ENCODE measurements at regions not wholly inside any gene's neighbourhood (a gene's known extent, or its start where the extent isn't known, plus 50 kb on each side); places are given as distances from the start of the nearest gene placed in this dataset.

DNA sequence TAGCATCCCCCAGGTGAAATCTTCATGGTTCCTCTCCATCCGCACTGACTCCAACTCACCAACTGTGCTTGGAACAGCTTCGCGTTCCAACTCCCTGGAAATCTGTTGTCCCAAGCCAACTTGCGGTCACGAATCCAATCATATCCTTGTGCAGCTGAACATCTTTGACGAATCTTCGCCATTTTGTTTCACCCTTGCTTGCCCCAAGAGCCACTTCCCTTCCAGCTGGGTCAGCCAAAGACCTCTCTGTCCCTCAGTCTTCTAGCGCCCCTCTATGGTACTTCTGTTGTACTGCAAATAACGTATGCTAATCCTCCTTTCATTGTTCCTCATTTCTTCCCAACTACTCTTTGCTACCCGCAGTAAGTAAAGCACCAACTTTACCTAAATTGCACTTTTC, 61.0 kb upstream of the TARS1 start:
- no peak for TF ChIP-seq EZH2 (IDR thresholded peaks at IDR 0.05; ENCODE audit: insufficient read depth, low read length)
- TF ChIP-seq, protein P1, sequence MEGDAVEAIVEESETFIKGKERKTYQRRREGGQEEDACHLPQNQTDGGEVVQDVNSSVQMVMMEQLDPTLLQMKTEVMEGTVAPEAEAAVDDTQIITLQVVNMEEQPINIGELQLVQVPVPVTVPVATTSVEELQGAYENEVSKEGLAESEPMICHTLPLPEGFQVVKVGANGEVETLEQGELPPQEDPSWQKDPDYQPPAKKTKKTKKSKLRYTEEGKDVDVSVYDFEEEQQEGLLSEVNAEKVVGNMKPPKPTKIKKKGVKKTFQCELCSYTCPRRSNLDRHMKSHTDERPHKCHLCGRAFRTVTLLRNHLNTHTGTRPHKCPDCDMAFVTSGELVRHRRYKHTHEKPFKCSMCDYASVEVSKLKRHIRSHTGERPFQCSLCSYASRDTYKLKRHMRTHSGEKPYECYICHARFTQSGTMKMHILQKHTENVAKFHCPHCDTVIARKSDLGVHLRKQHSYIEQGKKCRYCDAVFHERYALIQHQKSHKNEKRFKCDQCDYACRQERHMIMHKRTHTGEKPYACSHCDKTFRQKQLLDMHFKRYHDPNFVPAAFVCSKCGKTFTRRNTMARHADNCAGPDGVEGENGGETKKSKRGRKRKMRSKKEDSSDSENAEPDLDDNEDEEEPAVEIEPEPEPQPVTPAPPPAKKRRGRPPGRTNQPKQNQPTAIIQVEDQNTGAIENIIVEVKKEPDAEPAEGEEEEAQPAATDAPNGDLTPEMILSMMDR (IDR thresholded peaks at IDR 0.05; ENCODE audit: insufficient read depth, low read depth, low read length) = peak; percentile 43
- H3K27ac ChIP-seq (ENCODE audit: low read depth, low read length) = no peak overlapping the region
- no peaks in the 10 kb centered on the region for H3K79me2 ChIP-seq (ENCODE audit: insufficient read depth, low read length)
- Mint-ChIP-seq H3K27ac (ENCODE audit: unreplicated experiment) (no peak overlapping the region), H3K36me3 (ENCODE audit: low read depth, unreplicated experiment) (no peaks in the 10 kb centered on the region), H3K27me3 (ENCODE audit: low read depth, unreplicated experiment) (no peaks in the 10 kb centered on the region), H3K4me1 (ENCODE audit: low read depth, unreplicated experiment) (no peaks in the 10 kb centered on the region), H3K4me3 (ENCODE audit: unreplicated experiment) (no peak overlapping the region), H3K9me3 (ENCODE audit: unreplicated experiment) (peaks cover 11% of the 10 kb centered on the region)
- no peak overlapping the region for H3K9ac ChIP-seq (ENCODE audit: low read length)
- H3K9me3 ChIP-seq (ENCODE audit: insufficient read depth, low read depth, low read length) = no peaks in the 10 kb centered on the region
- no peaks in the 10 kb centered on the region for H4K20me1 ChIP-seq (ENCODE audit: insufficient read depth, low read length)
- no peaks in the 10 kb centered on the region for H3K36me3 ChIP-seq (ENCODE audit: insufficient read depth, low read length)
- DNase-seq (ENCODE audit: low read depth) = no peak
- no peak overlapping the region for H2AFZ ChIP-seq (ENCODE audit: low read depth, low read length)
- no peaks in the 10 kb centered on the region for H3K4me1 ChIP-seq (ENCODE audit: insufficient read depth, low read length)
- H3K27me3 ChIP-seq (ENCODE audit: insufficient read depth, low read length) = no peaks in the 10 kb centered on the region
- no peak overlapping the region for H3K4me2 ChIP-seq (ENCODE audit: low read length)
- H3K4me3 ChIP-seq (ENCODE audit: insufficient read depth, low read depth, low read length) = no peak overlapping the region
- FAIRE-seq = no peak

DNA sequence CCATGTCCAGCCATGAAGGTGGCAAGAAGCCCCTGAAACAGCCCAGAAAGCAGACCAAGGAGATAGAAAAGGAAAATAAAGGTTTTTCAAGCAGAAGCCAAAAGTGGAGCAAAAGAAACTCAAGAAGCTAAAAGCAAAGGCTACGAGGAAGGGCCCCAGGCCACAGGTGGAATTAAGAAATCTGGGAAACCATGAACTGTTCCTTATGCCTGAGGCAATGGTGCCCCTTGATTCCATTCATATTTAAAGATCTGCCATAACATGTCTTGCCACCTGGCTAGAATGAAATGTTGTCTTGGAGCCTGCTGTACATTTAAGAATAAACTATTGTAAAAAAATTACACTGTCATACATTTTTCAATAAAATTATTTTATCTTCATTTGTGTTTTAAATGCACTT, 59.5 kb upstream of the TARS1 start:
- Mint-ChIP-seq H3K9me3 (ENCODE audit: unreplicated experiment) (peaks cover 22% of the 10 kb centered on the region), H3K4me1 (ENCODE audit: low read depth, unreplicated experiment) (no peaks in the 10 kb centered on the region), H3K4me3 (ENCODE audit: unreplicated experiment) (no peak overlapping the region), H3K36me3 (ENCODE audit: low read depth, unreplicated experiment) (no peaks in the 10 kb centered on the region), H3K27ac (ENCODE audit: unreplicated experiment) (no peak overlapping the region), H3K27me3 (ENCODE audit: low read depth, unreplicated experiment) (no peaks in the 10 kb centered on the region)
- no peak for TF ChIP-seq EZH2 (IDR thresholded peaks at IDR 0.05; ENCODE audit: insufficient read depth, low read length)
- TF ChIP-seq, protein P1 (IDR thresholded peaks at IDR 0.05; ENCODE audit: insufficient read depth, low read depth, low read length) = no peak
- H3K4me1 ChIP-seq (ENCODE audit: insufficient read depth, low read length) = no peaks in the 10 kb centered on the region
- H3K4me3 ChIP-seq (ENCODE audit: insufficient read depth, low read depth, low read length) = no peak overlapping the region
- H3K36me3 ChIP-seq (ENCODE audit: insufficient read depth, low read length) = no peaks in the 10 kb centered on the region
- H3K9me3 ChIP-seq (ENCODE audit: insufficient read depth, low read depth, low read length) = peaks cover 9% of the 10 kb centered on the region
- no peak overlapping the region for H3K27ac ChIP-seq (ENCODE audit: low read depth, low read length)
- FAIRE-seq (no peak), DNase-seq (ENCODE audit: low read depth) (no peak)
- H3K9ac ChIP-seq (ENCODE audit: low read length) = no peak overlapping the region
- H3K27me3 ChIP-seq (ENCODE audit: insufficient read depth, low read length) = no peaks in the 10 kb centered on the region
- no peak overlapping the region for H3K4me2 ChIP-seq (ENCODE audit: low read length)
- H4K20me1 ChIP-seq (ENCODE audit: insufficient read depth, low read length) = no peaks in the 10 kb centered on the region
- no peak overlapping the region for H2AFZ ChIP-seq (ENCODE audit: low read depth, low read length)
- no peaks in the 10 kb centered on the region for H3K79me2 ChIP-seq (ENCODE audit: insufficient read depth, low read length)
